Duodenal mucosa (tissue), 2 donors: ENCODE measurements at regions not wholly inside any gene's neighbourhood (a gene's known extent, or its start where the extent isn't known, plus 50 kb on each side); places are given as distances from the start of the nearest gene placed in this dataset.

ENCODE experiments used
- H3K27ac ChIP-seq: one replicate; pipeline ENCODE4 v1.7.0; 2013; ENCODE audit warnings: low read depth, low read length
- H3K27me3 ChIP-seq, 2 donors: one replicate each; pipeline ENCODE4 v1.7.0; 2013; ENCODE audit warnings: low read length in 2 of 2, control low read depth in 1 of 2; ENCODE audit not compliant: insufficient read depth in 2 of 2, control insufficient read depth in 1 of 2
- H3K36me3 ChIP-seq, 2 donors: one replicate each; pipeline ENCODE4 v1.7.0; 2013; ENCODE audit warnings: low read length in 2 of 2, control low read depth in 1 of 2; ENCODE audit not compliant: insufficient read depth in 2 of 2, control insufficient read depth in 1 of 2
- H3K4me1 ChIP-seq, 2 donors: one replicate each; pipeline ENCODE4 v1.7.0; 2013; ENCODE audit warnings: low read length in 2 of 2, control low read depth in 1 of 2; ENCODE audit not compliant: insufficient read depth in 2 of 2, control insufficient read depth in 1 of 2
- H3K4me3 ChIP-seq, 2 donors: one replicate each; pipeline ENCODE4 v1.7.0; 2013; ENCODE audit warnings: low read length in 2 of 2, low read depth in 1 of 2
- H3K9ac ChIP-seq, 2 donors: one replicate each; pipeline ENCODE4 v1.7.0; 2013; ENCODE audit warnings: low read length in 2 of 2, low read depth in 1 of 2
- H3K9me3 ChIP-seq, 2 donors: one replicate each; pipeline ENCODE4 v1.7.0; 2013; ENCODE audit warnings: low read length in 2 of 2, control low read depth in 1 of 2; ENCODE audit not compliant: control insufficient read depth in 1 of 2

- no peak overlapping the region for H3K27ac ChIP-seq
- H3K4me1 ChIP-seq: no peaks in the 10 kb centered on the region
- H3K9me3 ChIP-seq: no peaks in the 10 kb centered on the region
- no peaks in the 10 kb centered on the region for H3K27me3 ChIP-seq
- H3K4me3 ChIP-seq: no peak overlapping the region
- H3K9ac ChIP-seq: no peak overlapping the region
- H3K36me3 ChIP-seq: no peaks in the 10 kb centered on the region
These were observed 514.0 kb downstream of the BUD13 start for GRCh38 chr11:116258821-116259220.

GRCh38 chr11:116257883-116258282 is 514.9 kb downstream of the BUD13 start:
- H3K36me3 ChIP-seq: no peaks in the 10 kb centered on the region
- no peaks in the 10 kb centered on the region for H3K27me3 ChIP-seq
- no peak overlapping the region for H3K9ac ChIP-seq
- no peak overlapping the region for H3K27ac ChIP-seq
- no peaks in the 10 kb centered on the region for H3K4me1 ChIP-seq
- H3K9me3 ChIP-seq: no peaks in the 10 kb centered on the region
- H3K4me3 ChIP-seq: no peak overlapping the region

GRCh38 chr11:116257092-116257491 is 515.7 kb downstream of the BUD13 start:
- H3K9me3 ChIP-seq: no peaks in the 10 kb centered on the region
- H3K27me3 ChIP-seq: no peaks in the 10 kb centered on the region
- H3K36me3 ChIP-seq: no peaks in the 10 kb centered on the region
- no peaks in the 10 kb centered on the region for H3K4me1 ChIP-seq
- H3K4me3 ChIP-seq: no peak overlapping the region
- no peak overlapping the region for H3K27ac ChIP-seq
- no peak overlapping the region for H3K9ac ChIP-seq

- Histone ChIP-seq H3K9me3 (no peaks in the 10 kb centered on the region), H3K27ac (no peak overlapping the region), H3K27me3 (no peaks in the 10 kb centered on the region), H3K36me3 (no peaks in the 10 kb centered on the region), H3K9ac (no peak overlapping the region), H3K4me3 (no peak overlapping the region), H3K4me1 (no peaks in the 10 kb centered on the region)
These were observed 516.6 kb downstream of the BUD13 start for GRCh38 chr11:116256215-116256614.

- no peak overlapping the region for H3K4me3 ChIP-seq
- no peak overlapping the region for H3K27ac ChIP-seq
- no peak overlapping the region for H3K9ac ChIP-seq
- H3K4me1 ChIP-seq: no peaks in the 10 kb centered on the region
- H3K9me3 ChIP-seq: no peaks in the 10 kb centered on the region
- no peaks in the 10 kb centered on the region for H3K36me3 ChIP-seq
- no peaks in the 10 kb centered on the region for H3K27me3 ChIP-seq
These were observed 517.4 kb downstream of the BUD13 start for GRCh38 chr11:116255321-116255953.

- Histone ChIP-seq H3K4me1 (no peaks in the 10 kb centered on the region), H3K9me3 (no peaks in the 10 kb centered on the region), H3K36me3 (no peaks in the 10 kb centered on the region), H3K4me3 (no peak overlapping the region), H3K27me3 (no peaks in the 10 kb centered on the region), H3K27ac (no peak overlapping the region), H3K9ac (no peak overlapping the region)
These were observed 522.6 kb downstream of the BUD13 start for GRCh38 chr11:116250155-116250554.

GRCh38 chr11:116249561-116249960 is 523.2 kb downstream of the BUD13 start:
- Histone ChIP-seq H3K4me3 (no peak overlapping the region), H3K9ac (no peak overlapping the region), H3K36me3 (no peaks in the 10 kb centered on the region), H3K27ac (no peak overlapping the region), H3K9me3 (no peaks in the 10 kb centered on the region), H3K4me1 (no peaks in the 10 kb centered on the region), H3K27me3 (no peaks in the 10 kb centered on the region)

- H3K36me3 ChIP-seq: no peaks in the 10 kb centered on the region
- no peak overlapping the region for H3K27ac ChIP-seq
- no peaks in the 10 kb centered on the region for H3K9me3 ChIP-seq
- H3K4me3 ChIP-seq: no peak overlapping the region
- H3K4me1 ChIP-seq: no peaks in the 10 kb centered on the region
- H3K9ac ChIP-seq: no peak overlapping the region
- no peaks in the 10 kb centered on the region for H3K27me3 ChIP-seq
These were observed 527.9 kb downstream of the BUD13 start for GRCh38 chr11:116244889-116245288.

GRCh38 chr11:116244439-116244838 is 528.3 kb downstream of the BUD13 start:
- H3K9ac ChIP-seq: no peak overlapping the region
- H3K4me1 ChIP-seq: no peaks in the 10 kb centered on the region
- H3K36me3 ChIP-seq: no peaks in the 10 kb centered on the region
- no peaks in the 10 kb centered on the region for H3K9me3 ChIP-seq
- H3K4me3 ChIP-seq: no peak overlapping the region
- no peaks in the 10 kb centered on the region for H3K27me3 ChIP-seq
- no peak overlapping the region for H3K27ac ChIP-seq

- Histone ChIP-seq H3K36me3 (no peaks in the 10 kb centered on the region), H3K4me1 (no peaks in the 10 kb centered on the region), H3K27ac (no peak overlapping the region), H3K4me3 (no peak overlapping the region), H3K9me3 (no peaks in the 10 kb centered on the region), H3K27me3 (no peaks in the 10 kb centered on the region), H3K9ac (no peak overlapping the region)
These were observed 528.8 kb downstream of the BUD13 start for GRCh38 chr11:116243991-116244390.

GRCh38 chr11:116242006-116242405 is 530.8 kb downstream of the BUD13 start:
- Histone ChIP-seq H3K27me3 (no peaks in the 10 kb centered on the region), H3K9ac (no peak overlapping the region), H3K27ac (no peak overlapping the region), H3K36me3 (no peaks in the 10 kb centered on the region), H3K4me1 (no peaks in the 10 kb centered on the region), H3K4me3 (no peak overlapping the region), H3K9me3 (no peaks in the 10 kb centered on the region)
